GM18867 (cell line): ENCODE measurements at regions not wholly inside any gene's neighbourhood (a gene's known extent, or its start where the extent isn't known, plus 50 kb on each side); places are given as distances from the start of the nearest gene placed in this dataset.
"Not testable (repeated sequence)": the region's sequence is repeated elsewhere in the genome, so short reads cannot be mapped to it uniquely, and the experiment has no call there.

Experiments
- ATAC-seq: cut with Tn5 transposase; IDR thresholded peaks from one replicate; pipeline ENCODE4 v1.9.1; 2021; ENCODE audit warnings: mild to moderate bottlenecking, moderate library complexity; ENCODE audit not compliant: unreplicated experiment

- no peak for ATAC-seq
Measured at GRCh38 chr2:153622285-153622684, 143.7 kb upstream of the RPRM start.

DNA sequence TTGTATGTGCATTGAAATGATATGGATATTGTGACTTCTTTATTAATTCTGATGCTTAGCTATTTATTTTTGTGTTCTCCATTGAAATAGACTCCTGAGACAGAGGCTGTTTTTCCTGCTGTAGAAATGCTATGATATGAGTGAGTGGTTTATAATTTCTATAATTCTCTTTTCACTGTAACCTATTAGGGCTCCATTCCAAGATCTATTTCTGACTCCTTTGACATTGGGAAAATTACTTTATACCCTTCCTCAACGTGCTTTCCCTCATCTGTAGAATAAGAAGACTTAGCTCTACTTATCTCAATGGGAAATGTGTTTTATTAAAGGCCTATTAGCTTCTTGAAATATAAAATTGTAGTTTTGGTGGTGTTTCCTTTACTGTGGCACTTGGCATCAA is 144.5 kb upstream of the RPRM start:
- no peak for ATAC-seq

GRCh38 chr2:153626676-153627075 is 148.1 kb upstream of the RPRM start:
- no peak for ATAC-seq

- no peak for ATAC-seq
Measured at GRCh38 chr2:153635494-153635893, 156.9 kb upstream of the RPRM start.

- ATAC-seq = no peak
Measured at GRCh38 chr2:153641046-153641445, 162.5 kb upstream of the RPRM start.

DNA sequence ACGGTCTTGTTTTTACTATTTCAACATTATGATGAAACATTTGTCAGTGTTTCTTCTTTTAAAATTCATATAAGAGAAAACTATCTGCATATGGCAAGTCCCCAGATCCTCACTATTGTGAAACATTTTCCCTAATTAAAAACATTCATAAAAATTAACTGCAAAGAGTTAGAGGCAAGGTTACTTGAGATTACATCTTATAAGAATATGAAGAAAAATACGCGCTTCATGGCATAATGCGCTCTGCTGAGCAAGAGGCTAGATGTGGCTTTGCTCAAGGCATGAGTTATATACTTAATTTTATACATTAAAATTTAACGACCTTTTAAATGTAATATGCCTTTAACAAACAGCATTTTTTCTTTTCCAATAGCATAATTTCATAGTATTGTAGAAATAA is 166.4 kb upstream of the RPRM start:
- no peak for ATAC-seq

DNA sequence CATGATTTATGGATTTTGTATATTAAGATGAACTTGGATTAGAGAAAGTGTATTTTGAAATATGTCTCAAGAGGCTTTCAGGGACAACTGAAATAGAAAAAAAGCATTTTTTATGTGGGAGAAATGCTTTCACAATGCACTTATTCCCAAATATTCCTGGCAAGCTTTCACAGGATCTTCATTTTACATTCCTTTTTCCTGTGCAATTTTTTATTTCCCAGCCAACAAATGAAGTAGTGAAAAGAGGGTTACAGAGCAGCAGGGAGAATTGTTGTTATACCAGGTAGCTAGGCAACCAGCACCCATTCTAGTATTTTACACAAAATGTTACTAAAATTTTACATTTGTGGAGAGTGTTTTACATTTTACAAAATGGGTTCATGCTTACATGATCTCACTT is 167.0 kb upstream of the RPRM start:
- no peak for ATAC-seq

DNA sequence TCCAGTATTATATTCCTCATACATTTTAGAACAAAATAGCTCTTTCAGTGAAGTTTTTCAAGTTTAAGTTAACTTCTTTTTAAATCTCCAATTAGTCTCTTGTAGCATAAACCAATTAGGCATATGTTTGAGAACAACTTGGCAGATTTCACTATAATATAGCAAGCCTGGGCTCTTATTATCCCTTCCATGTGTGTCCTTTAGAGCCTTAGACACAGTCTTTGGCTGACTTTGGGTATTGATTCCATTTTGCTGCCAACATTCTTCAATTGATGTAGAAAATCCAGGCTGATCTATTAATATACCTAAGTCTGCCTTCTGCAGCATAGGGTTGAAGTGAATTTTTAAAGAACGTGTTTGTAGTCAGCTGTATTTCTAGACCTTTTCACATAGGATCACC is 179.1 kb upstream of the RPRM start:
- ATAC-seq = no peak

DNA sequence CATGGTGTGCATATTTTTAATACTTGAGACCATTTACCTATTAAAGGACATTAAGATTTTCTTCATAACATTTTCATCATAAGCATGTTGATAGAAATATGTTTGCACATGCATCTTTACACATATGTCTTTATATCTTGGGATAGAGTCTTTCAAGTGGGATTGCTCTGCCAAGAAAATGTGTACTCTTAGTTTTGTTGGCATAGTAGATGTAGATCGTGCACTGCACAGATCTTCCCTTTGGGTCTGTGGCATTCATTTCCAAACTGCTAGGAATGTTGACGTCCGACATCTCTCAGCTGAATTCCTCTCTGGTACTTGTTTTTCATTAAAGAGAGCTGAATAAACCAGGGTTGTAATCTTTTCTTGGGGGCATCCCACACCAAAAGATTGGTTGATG is 183.2 kb upstream of the RPRM start:
- no peak for ATAC-seq

- ATAC-seq = no peak
Measured at GRCh38 chr2:153663371-153663770, 184.8 kb upstream of the RPRM start.

GRCh38 chr2:153664009-153664408 is 185.4 kb upstream of the RPRM start:
- not testable (repeated sequence) for ATAC-seq

DNA sequence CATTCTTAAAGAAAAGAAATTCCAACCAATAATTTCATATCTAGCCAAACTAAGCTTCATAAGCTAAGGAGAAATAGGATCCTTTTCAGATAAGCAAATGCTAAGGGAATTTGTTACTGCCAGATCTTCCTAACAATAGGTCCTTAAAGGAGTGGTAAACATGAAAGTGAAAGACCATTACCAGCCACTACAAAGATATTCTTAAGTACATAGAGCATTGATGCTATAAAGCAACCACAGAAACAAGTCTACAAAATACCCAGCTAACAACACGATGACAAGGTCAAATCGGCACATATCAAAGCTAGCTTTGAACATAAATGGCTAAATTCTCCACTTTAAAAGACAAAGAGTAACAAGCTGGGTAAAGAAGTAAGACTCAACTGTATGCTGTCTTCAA is 188.9 kb upstream of the RPRM start:
- ATAC-seq = no peak

- ATAC-seq = no peak
Measured at GRCh38 chr2:153668923-153669322, 190.4 kb upstream of the RPRM start.

GRCh38 chr2:153710128-153710527 is 161.6 kb upstream of the GALNT13 start:
- no peak for ATAC-seq

DNA sequence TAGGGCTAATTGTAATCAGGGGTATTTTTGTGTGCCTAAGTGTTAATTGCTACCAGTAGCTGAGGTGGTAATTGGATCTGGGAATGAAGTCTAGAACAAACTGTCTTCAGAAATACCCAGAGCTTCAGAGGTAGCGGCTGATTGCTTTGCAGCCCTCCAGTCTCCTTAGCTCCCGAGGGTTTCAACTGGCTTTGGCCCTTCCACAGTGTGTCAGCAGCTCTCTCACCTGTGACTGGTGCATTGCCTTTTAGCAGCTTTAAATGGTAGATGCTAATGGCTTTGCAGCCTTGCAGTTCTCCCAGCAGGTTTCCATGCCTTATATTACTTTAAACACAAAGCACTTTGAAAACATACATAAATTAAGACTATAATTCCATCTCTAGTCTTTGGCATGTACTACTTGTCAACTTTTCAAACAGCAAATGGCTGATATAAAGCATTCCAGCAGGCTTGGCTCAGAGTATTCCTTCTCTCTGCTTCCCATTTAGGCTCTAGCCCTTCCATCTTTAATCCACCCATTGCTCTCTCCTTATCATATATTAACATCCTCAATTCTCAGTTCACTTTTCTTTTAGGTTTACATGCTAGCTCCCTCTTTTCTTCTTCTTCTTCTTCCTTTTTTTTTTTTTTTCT is 156.4 kb upstream of the GALNT13 start:
- no peak for ATAC-seq

- no peak for ATAC-seq
Measured at GRCh38 chr2:153717060-153717459, 154.7 kb upstream of the GALNT13 start.

- no peak for ATAC-seq
Measured at GRCh38 chr2:153739394-153739793, 132.3 kb upstream of the GALNT13 start.

GRCh38 chr2:153761936-153762335 is 109.8 kb upstream of the GALNT13 start:
- no peak for ATAC-seq

DNA sequence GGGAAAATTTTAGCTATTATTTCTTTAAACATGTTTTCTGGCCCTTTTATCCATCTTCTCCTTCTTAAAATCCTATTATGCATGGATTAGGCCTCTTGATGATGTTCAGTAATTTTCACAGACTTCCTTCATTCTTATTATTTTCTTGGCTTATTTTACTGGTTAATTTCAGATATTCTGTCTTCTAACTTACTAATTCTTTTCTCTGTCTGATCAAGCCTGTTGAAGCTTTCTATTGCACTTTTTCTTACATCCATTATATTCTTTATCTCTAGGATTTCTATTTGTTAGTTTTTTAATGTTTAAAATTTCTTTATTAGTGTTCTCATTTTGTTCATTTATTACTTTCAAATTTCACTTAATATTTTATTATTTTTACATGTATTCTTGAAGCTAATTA is 105.3 kb upstream of the GALNT13 start:
- no peak for ATAC-seq

GRCh38 chr2:153770359-153770991 is 101.2 kb upstream of the GALNT13 start:
- ATAC-seq = no peak

GRCh38 chr2:153780241-153780640 is 91.5 kb upstream of the GALNT13 start:
- no peak for ATAC-seq

DNA sequence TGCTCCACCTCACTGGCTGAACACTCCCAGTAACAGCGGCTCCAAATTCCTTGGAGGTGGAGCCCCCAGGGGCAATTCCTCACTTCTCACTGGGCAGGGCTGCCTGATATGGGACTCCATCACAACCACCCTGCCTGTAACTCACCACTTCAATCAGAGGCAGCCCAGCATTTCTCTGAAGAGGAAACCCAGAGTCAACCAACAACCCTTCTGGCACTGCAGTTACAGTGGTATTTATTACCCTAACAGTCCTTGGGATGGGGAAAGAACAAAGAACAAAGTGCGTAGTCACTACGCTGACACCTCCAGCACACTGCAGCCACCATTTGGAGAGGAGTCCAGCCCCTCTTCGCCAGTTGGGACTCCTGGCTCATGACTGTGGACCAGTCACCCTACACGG is 85.7 kb upstream of the GALNT13 start:
- no peak for ATAC-seq

- ATAC-seq = no peak
Measured at GRCh38 chr2:153787612-153788011, 84.1 kb upstream of the GALNT13 start.
